GM04504 (cell line): ENCODE measurements at regions not wholly inside any gene's neighbourhood (a gene's known extent, or its start where the extent isn't known, plus 50 kb on each side); places are given as distances from the start of the nearest gene placed in this dataset.
"Not testable (repeated sequence)": the region's sequence is repeated elsewhere in the genome, so short reads cannot be mapped to it uniquely, and the experiment has no call there.

Experiments
- DNase-seq: peaks from one replicate; pipeline ENCODE4 v3.0.0-alpha.2; 2012; ENCODE audit warnings: low read depth

DNA sequence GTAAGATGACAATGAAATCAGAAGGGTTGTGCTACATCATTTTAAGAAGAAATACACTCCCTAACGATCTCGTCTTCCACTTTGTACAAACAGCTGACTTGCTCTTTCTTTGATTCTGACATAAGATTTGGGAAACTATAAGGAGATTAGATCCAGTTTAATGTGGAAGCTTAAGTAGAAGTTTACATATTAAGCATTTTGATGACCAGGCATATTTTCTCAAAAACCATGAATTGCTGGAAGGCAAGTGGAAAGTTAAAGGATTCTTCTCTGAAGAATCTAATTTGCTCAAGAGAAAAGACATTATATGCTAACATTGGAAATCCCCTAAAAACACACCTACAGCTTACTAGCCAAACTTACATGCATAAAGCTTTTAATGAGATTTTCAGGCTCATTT lies 531.9 kb upstream of the PTPRD start:
- DNase-seq = no peak

- no peak for DNase-seq
Observed at GRCh38 chr9:11148189-11148588, 535.4 kb upstream of the PTPRD start.

DNA sequence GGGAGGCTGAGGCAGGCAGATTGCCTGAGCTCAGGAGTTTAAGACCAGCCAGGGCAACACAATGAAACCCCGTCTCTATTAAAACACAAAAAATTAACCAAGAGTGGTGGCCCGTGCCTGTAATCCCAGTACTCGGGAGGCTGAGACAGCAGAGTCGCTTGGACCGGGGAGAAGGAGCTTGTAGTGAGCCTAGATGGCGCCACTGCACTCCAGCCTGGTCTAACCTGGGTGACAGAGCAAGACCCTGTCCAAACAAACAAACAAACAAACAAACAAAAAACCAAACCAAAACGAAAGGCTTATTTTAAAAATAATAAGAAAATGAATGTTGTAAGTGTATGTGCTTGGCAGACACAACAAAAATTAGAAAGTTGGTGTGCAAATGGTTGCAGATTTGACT lies 536.3 kb upstream of the PTPRD start:
- no peak for DNase-seq

- no peak for DNase-seq
Observed at GRCh38 chr9:11158063-11158462, 545.3 kb upstream of the PTPRD start.

GRCh38 chr9:11158676-11159075 lies 545.9 kb upstream of the PTPRD start:
- no peak for DNase-seq

DNA sequence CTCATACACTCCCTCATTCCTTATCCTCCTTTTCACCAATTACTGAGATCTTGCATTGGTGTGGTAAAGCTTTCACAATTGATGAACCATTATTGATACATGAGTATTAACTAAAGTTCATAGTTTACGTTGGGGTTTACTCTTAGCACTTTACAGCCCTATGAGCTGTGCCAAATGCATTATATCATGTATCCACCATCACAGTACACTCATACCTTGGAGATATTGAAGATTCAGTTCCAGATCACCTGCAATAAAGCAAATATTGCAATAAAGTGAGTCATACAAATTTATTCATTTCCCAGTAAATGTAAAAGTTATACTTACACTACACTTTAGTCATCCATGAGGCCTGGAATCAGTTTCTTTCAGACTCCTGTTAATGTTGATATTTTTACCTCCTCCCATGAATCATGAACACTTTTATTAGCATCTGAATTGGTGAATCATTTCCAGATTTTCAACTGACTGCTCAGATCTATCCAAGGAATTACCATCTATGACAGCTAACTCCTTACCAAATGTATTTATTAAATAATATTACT lies 546.6 kb upstream of the PTPRD start:
- no peak for DNase-seq

DNA sequence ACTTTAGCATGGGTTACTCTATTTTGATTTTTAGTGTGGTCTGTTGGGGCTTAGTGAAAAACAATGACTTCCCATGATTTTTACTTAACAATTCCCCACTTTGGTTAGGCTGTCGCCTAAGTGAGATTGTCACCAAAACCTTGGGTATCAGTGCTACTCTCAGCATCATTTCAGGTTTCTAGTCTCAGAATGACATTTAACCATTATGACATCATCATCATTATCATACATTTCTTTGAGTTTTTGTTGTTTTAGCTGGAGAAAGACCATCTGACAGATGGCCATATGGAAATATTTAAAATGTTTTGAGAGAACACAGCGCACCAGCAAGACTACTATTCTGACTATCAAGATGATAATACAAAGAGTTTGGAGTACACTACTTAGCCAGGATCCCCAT lies 551.0 kb upstream of the PTPRD start:
- no peak for DNase-seq

DNA sequence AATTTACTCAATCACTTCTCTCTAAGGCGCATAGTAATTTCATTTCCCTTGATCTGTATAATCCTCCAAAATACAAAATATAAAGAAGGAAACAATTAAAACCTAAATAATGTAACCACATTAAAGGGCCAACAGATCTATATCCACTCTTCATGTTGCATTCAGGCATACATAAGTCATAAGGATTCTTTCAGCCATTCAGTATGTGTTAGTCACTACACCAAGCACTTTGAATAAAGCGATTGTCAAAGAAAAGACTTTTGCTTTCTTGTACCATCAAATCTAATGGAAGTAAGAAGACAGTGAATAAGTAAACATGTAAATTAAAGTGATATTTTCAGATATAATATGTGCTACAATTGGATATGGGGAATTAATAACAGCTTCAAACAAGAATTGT lies 569.2 kb upstream of the PTPRD start:
- no peak for DNase-seq

DNA sequence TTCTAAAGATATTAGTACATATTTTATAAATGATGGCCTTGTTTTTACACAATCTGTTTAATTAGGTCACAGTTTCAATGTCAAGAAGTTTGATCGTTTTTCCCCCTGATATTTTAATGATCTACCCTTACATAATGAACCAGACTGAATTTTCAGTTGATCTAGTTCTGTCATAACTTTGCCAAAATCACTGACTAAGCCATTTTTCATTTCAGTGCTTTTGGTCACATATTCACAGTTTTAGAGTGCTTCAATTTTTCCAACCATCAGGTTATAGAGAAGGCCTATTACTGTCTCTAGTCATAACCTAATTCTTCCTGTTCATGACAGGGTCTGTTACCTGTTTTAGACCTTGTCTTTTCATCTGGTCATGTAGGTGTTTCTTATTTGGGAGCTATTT lies 577.9 kb upstream of the PTPRD start:
- no peak for DNase-seq

- DNase-seq = no peak
Observed at GRCh38 chr9:11192993-11193392, 580.2 kb upstream of the PTPRD start.

DNA sequence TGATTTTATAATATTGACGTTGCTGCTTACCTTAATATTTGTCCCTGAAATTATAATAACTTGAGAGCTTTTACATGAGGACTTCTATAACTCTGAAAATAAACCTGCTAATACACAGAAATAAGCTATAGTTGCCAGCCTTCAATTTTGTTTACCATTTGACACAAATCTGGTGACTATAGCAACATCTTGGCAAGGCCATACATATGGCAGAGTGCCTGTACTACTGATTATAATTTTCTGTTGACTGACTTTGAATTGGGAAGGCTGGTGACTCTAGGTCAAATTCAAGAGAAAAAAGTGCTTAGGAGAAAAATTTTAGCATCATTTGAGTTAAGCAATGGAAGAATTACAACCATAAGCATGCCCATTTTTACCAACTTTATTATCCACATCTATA lies 581.4 kb upstream of the PTPRD start:
- no peak for DNase-seq

DNA sequence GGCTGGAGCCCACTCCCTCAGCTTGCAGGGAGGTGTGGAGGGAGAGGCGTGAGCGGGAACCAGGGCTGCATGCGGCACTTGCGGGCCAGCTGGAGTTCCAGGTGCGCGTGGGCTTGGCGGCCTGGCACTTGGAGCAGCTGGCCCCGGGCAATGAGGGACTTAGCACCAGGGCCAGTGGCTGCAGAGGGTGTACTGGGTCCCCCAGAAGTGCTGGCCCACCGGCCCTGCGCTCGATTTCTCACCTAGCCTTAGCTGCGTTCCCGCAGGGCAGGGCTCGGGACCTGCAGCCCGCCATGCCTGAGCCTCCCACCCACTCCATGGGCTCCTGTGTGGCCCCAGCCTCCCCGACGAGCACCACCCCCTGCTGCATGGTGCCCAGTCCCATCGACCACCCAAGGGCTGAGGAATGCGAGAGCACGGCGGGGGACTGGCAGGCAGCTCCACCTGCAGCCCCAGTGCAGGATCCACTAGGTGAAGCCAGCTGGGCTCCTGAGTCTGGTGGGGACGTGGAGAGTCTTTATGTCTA lies 584.1 kb upstream of the PTPRD start:
- not testable (repeated sequence) for DNase-seq

DNA sequence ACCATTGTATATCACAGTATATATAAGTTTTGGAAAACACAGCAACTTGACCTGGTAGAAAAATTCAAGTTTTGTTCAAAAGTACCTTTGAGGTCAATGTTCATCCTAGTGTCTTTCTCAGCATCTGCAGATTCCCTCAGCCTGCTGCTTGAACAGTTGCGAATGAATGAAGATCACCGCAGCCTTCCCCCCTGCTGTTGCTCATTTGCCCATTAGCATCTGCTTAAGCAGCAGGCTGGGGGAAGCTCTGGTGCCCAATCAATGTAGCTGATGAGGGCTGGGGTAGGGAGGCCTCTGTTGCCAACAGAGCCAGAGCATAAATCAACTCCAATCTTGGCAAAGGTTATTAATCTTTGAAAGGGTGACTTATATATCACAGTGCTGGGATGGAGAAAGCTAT lies 586.5 kb upstream of the PTPRD start:
- no peak for DNase-seq

- no peak for DNase-seq
Observed at GRCh38 chr9:11204521-11204920, 591.7 kb upstream of the PTPRD start.

DNA sequence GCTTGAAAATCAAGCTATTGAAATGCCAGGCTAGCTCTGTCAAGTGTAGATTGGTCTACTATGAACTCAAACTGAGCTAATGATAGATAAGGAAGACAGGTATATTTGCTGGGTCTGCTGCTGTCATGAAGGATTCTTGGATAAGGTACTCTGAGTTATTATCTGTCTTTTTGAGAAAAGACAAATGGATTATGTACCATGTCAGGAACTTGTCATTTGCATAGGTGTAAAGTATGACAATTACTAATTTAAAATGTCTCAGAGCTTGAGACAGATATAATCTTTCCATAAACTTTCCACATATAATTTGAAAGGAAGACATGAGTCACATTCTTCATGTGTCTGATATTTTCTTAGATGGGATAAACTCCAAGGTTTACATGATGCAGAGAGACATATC lies 594.1 kb upstream of the PTPRD start:
- DNase-seq = no peak

- DNase-seq = no peak
Observed at GRCh38 chr9:11233696-11234095, 620.9 kb upstream of the PTPRD start.

DNA sequence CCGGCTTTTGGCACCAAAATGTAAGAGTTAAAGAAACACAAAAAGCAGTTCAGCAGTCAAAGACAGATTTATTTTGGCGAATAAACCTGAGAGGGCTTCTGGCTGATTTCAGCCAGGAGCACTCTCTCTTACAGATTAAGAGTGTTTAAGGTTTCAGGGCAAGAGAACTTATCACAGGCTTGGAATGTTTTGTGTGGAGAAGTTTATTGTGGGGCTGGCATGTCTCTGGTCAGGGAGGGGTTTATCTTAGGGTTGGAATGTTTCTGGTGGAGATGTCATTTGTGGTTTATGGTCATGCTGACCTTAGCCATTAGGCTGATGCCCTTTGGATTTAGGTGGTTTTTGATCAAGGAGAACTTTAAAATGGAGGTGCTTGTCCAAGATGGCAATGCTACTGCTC lies 622.3 kb upstream of the PTPRD start:
- DNase-seq = no peak

- no peak for DNase-seq
Observed at GRCh38 chr9:11241779-11242178, 629.0 kb upstream of the PTPRD start.

GRCh38 chr9:11257992-11258391 lies 645.2 kb upstream of the PTPRD start:
- no peak for DNase-seq

GRCh38 chr9:11269036-11269435 lies 656.2 kb upstream of the PTPRD start:
- DNase-seq = no peak

DNA sequence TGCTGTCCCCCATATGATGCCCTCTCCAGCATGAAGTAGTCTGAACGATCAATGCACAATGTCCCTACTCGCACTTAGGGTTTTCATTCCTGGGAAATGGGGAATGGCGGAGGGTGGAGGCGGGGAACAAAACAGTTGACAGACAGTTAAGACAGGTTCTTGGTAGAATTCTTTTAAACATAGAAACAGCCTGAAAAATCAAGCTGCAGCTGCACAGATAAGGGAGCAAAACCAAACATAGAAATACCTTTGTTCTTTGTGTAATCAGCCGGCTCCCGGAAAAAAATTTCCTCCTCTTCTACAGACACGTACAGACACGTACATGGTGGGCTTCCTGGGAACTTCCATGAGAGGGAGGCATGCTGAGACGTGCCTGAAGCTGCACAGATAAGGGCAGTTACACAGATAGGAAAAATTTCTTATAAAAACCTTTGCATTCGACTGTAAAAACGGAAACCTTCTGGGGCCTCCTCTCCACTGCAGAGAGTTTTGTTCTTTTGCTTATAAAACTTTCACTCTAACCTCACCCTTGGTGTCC lies 662.4 kb upstream of the PTPRD start:
- DNase-seq = no peak

- no peak for DNase-seq
Observed at GRCh38 chr9:11312966-11313365, 700.2 kb upstream of the PTPRD start.

GRCh38 chr9:11318946-11319345 lies 706.1 kb upstream of the PTPRD start:
- no peak for DNase-seq

GRCh38 chr9:11319538-11319937 lies 706.7 kb upstream of the PTPRD start:
- no peak for DNase-seq

DNA sequence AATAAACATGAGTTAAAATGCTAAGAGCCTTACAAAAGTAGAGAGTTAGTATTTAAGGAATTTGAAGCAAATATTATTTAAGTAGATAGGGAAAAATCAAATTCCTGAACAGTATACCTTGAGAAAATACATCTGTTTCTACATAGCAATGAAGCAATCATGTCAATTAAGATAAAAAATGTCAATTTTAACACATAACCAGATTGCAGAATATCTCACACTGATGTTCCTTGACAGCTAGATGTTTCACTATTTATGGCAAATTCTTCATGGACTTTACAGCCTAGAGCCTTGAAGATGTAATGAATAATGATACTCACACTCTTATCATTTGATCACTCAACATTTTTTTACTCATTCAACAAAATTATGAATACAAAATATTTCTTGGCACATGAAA lies 708.2 kb upstream of the PTPRD start:
- DNase-seq = no peak
